ENCODE measurements at regions not wholly inside any gene's neighbourhood (a gene's known extent, or its start where the extent isn't known, plus 50 kb on each side); places are given as distances from the start of the nearest gene placed in this dataset.

DNA sequence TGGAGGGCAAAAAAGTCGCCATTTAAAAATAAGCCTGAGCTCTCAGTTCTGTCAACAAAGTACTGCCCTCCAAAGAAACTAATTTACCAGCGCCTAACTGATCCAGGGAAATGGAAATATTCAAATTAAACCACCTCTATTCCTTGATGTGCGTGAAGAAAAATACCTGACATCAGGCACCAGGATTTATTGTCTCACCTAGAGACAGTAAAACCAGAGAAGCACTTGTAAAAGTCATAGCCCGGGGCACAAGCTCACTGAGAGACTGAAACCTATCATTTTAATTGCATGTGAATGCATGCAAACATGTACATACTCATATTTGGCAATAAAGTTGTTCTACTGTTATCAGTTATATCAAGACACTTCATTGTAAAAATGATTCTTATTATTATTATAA lies 147.3 kb upstream of the VSTM2A start:
- intact Hi-C loops (cut with micrococcal nuclease) = no loop called here
- Histone ChIP-seq H3K4me3 (replicated peaks in 1 of 3; ENCODE audit: low read depth in 2 of 3, low read length in 3 of 3) (no peak overlapping the region), H3K36me3 (replicated peaks in 1 of 2; ENCODE audit: control insufficient read depth in 1 of 2, insufficient read depth in 2 of 2, low read length in 2 of 2) (no peaks in the 10 kb centered on the region), H3K9ac (ENCODE audit: insufficient read depth, low read length, poor library complexity, severe bottlenecking) (no peak overlapping the region), H3K4me2 (replicated peaks; ENCODE audit: extremely low read depth, low read length, poor library complexity, severe bottlenecking) (no peak overlapping the region), H3K27ac (ENCODE audit: low read depth in 1 of 2, low read length in 2 of 2) (no peak overlapping the region), H3K9me3 (replicated peaks in 1 of 2; ENCODE audit: control insufficient read depth in 1 of 2, insufficient read depth in 1 of 2, low read length in 2 of 2) (peaks cover 0 to 2% of the 10 kb centered on the region in 2 donors), H3K79me2 (ENCODE audit: insufficient read depth, low read length) (no peaks in the 10 kb centered on the region), H2AFZ (ENCODE audit: insufficient read depth, low read depth, low read length, poor library complexity, severe bottlenecking) (no peak overlapping the region), H3K27me3 (ENCODE audit: control insufficient read depth in 2 of 2, insufficient read depth in 2 of 2, low read length in 2 of 2) (no peaks in the 10 kb centered on the region), H4K20me1 (ENCODE audit: insufficient read depth, low read length) (no peaks in the 10 kb centered on the region), H3K4me1 (ENCODE audit: control insufficient read depth in 1 of 2, insufficient read depth in 2 of 2, low read length in 2 of 2) (no peaks in the 10 kb centered on the region)
- DNase-seq = no peak
- 100% methylated on average over 1 of the region's 4 CpGs for WGBS (ENCODE audit: insufficient coverage)
- peaks cover 0 to 6% (median 0%) of the 10 kb centered on the region in 7 donors for H3K9me3 Mint-ChIP-seq
- no peaks in the 10 kb centered on the region for H3K36me3 Mint-ChIP-seq
- H3K27ac Mint-ChIP-seq = no peak overlapping the region
- no peak overlapping the region for H3K4me3 Mint-ChIP-seq
- TF ChIP-seq, protein P1, sequence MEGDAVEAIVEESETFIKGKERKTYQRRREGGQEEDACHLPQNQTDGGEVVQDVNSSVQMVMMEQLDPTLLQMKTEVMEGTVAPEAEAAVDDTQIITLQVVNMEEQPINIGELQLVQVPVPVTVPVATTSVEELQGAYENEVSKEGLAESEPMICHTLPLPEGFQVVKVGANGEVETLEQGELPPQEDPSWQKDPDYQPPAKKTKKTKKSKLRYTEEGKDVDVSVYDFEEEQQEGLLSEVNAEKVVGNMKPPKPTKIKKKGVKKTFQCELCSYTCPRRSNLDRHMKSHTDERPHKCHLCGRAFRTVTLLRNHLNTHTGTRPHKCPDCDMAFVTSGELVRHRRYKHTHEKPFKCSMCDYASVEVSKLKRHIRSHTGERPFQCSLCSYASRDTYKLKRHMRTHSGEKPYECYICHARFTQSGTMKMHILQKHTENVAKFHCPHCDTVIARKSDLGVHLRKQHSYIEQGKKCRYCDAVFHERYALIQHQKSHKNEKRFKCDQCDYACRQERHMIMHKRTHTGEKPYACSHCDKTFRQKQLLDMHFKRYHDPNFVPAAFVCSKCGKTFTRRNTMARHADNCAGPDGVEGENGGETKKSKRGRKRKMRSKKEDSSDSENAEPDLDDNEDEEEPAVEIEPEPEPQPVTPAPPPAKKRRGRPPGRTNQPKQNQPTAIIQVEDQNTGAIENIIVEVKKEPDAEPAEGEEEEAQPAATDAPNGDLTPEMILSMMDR (IDR thresholded peaks at IDR 0.05) = no peak
- H3K27me3 Mint-ChIP-seq (ENCODE audit: low read depth in 3 of 3) = no peaks in the 10 kb centered on the region
- H3K4me1 Mint-ChIP-seq = no peaks in the 10 kb centered on the region

DNA sequence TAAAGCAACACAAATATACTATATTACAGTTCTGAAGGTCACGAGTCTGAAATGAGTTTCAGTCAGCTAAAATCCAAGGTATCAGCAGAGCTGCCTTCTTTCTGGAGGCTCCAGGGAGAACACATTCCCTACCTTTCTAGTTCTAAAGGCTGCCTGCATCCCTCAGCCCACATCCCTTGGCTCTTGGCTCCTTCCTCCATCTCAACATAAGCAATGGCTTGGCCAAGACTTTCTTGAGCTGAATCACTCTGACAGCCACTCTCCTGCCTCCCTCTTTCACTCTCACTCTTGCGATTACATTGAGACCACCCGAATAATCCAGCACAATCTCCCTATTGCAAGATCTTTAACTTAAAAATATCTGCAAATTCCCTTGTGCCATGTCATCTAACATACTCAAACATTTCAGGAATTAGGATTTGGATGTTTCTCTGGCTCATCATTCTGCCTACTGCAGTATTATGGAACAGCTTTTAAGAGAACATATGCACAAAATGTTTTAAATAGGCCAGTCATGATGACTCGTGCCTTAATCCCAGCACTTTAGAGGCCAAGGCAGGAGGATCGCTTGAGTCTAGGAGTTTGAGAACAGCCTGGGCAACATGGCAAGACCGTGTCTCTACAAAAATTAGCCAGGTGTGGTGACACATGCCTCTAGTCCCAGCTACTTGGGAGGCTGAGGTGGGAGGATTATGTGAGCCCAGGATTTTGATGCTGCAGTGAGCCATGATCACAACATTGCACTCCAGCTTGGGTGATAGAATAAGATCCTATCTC lies 144.2 kb upstream of the VSTM2A start:
- H3K9me3 Mint-ChIP-seq = peaks cover 0 to 3% (median 0%) of the 10 kb centered on the region in 7 donors
- H3K36me3 Mint-ChIP-seq = no peaks in the 10 kb centered on the region
- TF ChIP-seq, protein P1 (IDR thresholded peaks at IDR 0.05) = no peak
- no peak overlapping the region for H3K27ac ChIP-seq (ENCODE audit: low read depth in 1 of 2, low read length in 2 of 2)
- no peak for DNase-seq
- H3K9ac ChIP-seq (ENCODE audit: insufficient read depth, low read length, poor library complexity, severe bottlenecking) = no peak overlapping the region
- H3K4me1 ChIP-seq (ENCODE audit: control insufficient read depth in 1 of 2, insufficient read depth in 2 of 2, low read length in 2 of 2) = no peaks in the 10 kb centered on the region
- H3K9me3 ChIP-seq (replicated peaks in 1 of 2; ENCODE audit: control insufficient read depth in 1 of 2, insufficient read depth in 1 of 2, low read length in 2 of 2) = peaks cover 0 to 1% of the 10 kb centered on the region in 2 donors
- H3K4me2 ChIP-seq (replicated peaks; ENCODE audit: extremely low read depth, low read length, poor library complexity, severe bottlenecking) = no peak overlapping the region
- H3K27me3 ChIP-seq (ENCODE audit: control insufficient read depth in 2 of 2, insufficient read depth in 2 of 2, low read length in 2 of 2) = no peaks in the 10 kb centered on the region
- H3K4me1 Mint-ChIP-seq = no peaks in the 10 kb centered on the region
- no peaks in the 10 kb centered on the region for H3K36me3 ChIP-seq (replicated peaks in 1 of 2; ENCODE audit: control insufficient read depth in 1 of 2, insufficient read depth in 2 of 2, low read length in 2 of 2)
- 91% methylated on average over 4 of the region's 6 CpGs for WGBS (ENCODE audit: insufficient coverage)
- no peaks in the 10 kb centered on the region for H3K27me3 Mint-ChIP-seq (ENCODE audit: low read depth in 3 of 3)
- H4K20me1 ChIP-seq (ENCODE audit: insufficient read depth, low read length) = no peaks in the 10 kb centered on the region
- intact Hi-C loops (cut with micrococcal nuclease) = no loop called here
- H3K4me3 ChIP-seq (replicated peaks in 1 of 3; ENCODE audit: low read depth in 2 of 3, low read length in 3 of 3) = no peak overlapping the region
- H2AFZ ChIP-seq (ENCODE audit: insufficient read depth, low read depth, low read length, poor library complexity, severe bottlenecking) = no peak overlapping the region
- H3K79me2 ChIP-seq (ENCODE audit: insufficient read depth, low read length) = no peaks in the 10 kb centered on the region
- H3K4me3 Mint-ChIP-seq = no peak overlapping the region
- H3K27ac Mint-ChIP-seq = no peak overlapping the region

All from CD14-positive monocyte (primary cell).